Sciatic nerve (tissue), 2 donors: ENCODE measurements at regions not wholly inside any gene's neighbourhood (a gene's known extent, or its start where the extent isn't known, plus 50 kb on each side); places are given as distances from the start of the nearest gene placed in this dataset.
A peak's percentile ranks its signal among the peaks of the same experiment; 100 is the strongest.

Experiments used
- ATAC-seq: fragments of 200-7000 bp; cut with Tn5 transposase; one replicate; pipeline ENCODE4 v1.9.1; 2020; ENCODE audit warnings: mild to moderate bottlenecking, moderate library complexity
- DNase-seq: peaks from one replicate; pipeline ENCODE4 v3.0.0-alpha.2; 2020; ENCODE audit warnings: low spot score
- intact Hi-C: fragments of 100-400 bp; cut with DNase I; formaldehyde crosslinking; loops from one replicate; pipeline ENCODE4 v1.14.2; 2022
- donor health status: DM: no; HTN: no; CAD: no.
- donor health status: DM: no; HTN: no; CAD: no.

- ATAC-seq, result no peak
- intact Hi-C loops, result no loop called here
Measured at GRCh38 chr2:65850695-65851094, 418.3 kb upstream of the SPRED2 start.

GRCh38 chr2:65846989-65847678 is 414.7 kb upstream of the SPRED2 start:
- intact Hi-C loops, result no loop called here
- ATAC-seq (peak; percentile 96), DNase-seq (peak; percentile 64)

More at GRCh38 chr2:65850695-65851094, 418.3 kb upstream of the SPRED2 start:
- no peak for DNase-seq

GRCh38 chr2:65845442-65846182 is 413.2 kb upstream of the SPRED2 start:
- intact Hi-C loops, result no loop called here
- DNase-seq (no peak), ATAC-seq (no peak)

- no peak for ATAC-seq
- intact Hi-C loops, result no loop called here
- no peak for DNase-seq
Measured at GRCh38 chr2:65842104-65842503, 409.7 kb upstream of the SPRED2 start.

- DNase-seq, result no peak
Measured at GRCh38 chr2:65835975-65836549, 403.7 kb upstream of the SPRED2 start.

GRCh38 chr2:65834771-65835475 is 402.5 kb upstream of the SPRED2 start:
- DNase-seq, result no peak
- intact Hi-C loops, result no loop called here
- peak; percentile 57 for ATAC-seq

More at GRCh38 chr2:65835975-65836549, 403.7 kb upstream of the SPRED2 start:
- intact Hi-C loops, result no loop called here
- ATAC-seq, result no peak

GRCh38 chr2:65834062-65834461 is 401.7 kb upstream of the SPRED2 start:
- intact Hi-C loops, result no loop called here
- DNase-seq (no peak), ATAC-seq (no peak)

- intact Hi-C loops, result no loop called here
- no peak for ATAC-seq
- DNase-seq, result no peak
Measured at GRCh38 chr2:65831509-65831908, 399.1 kb upstream of the SPRED2 start.

GRCh38 chr2:65826567-65826966 is 394.2 kb upstream of the SPRED2 start:
- ATAC-seq (no peak), DNase-seq (no peak)
- intact Hi-C loops, result no loop called here

- ATAC-seq, result no peak
- intact Hi-C loops, result no loop called here
- no peak for DNase-seq
Measured at GRCh38 chr2:65823511-65823910, 391.1 kb upstream of the SPRED2 start.

GRCh38 chr2:65820454-65820853 is 388.1 kb upstream of the SPRED2 start:
- intact Hi-C loops, result no loop called here
- ATAC-seq (no peak), DNase-seq (no peak)

GRCh38 chr2:65819963-65820362 is 387.6 kb upstream of the SPRED2 start:
- ATAC-seq (no peak), DNase-seq (no peak)
- intact Hi-C loops, result no loop called here

GRCh38 chr2:65818873-65819451 is 386.6 kb upstream of the SPRED2 start:
- intact Hi-C loops, result no loop called here
- DNase-seq, result no peak
- no peak for ATAC-seq

- DNase-seq (no peak), ATAC-seq (no peak)
- intact Hi-C loops, result no loop called here
Measured at GRCh38 chr2:65813631-65814173, 381.3 kb upstream of the SPRED2 start.

- ATAC-seq (no peak), DNase-seq (no peak)
- intact Hi-C loops, result no loop called here
Measured at GRCh38 chr2:65812887-65813286, 380.5 kb upstream of the SPRED2 start.

- intact Hi-C loops, result no loop called here
- DNase-seq (no peak), ATAC-seq (no peak)
Measured at GRCh38 chr2:65807942-65808341, 375.5 kb upstream of the SPRED2 start.

GRCh38 chr2:65804777-65805176 is 372.4 kb upstream of the SPRED2 start:
- DNase-seq, result no peak
- intact Hi-C loops, result no loop called here
- ATAC-seq, result no peak

GRCh38 chr2:65802298-65802942 is 370.0 kb upstream of the SPRED2 start:
- DNase-seq (no peak), ATAC-seq (no peak)
- intact Hi-C loops, result no loop called here

GRCh38 chr2:65800998-65801397 is 368.6 kb upstream of the SPRED2 start:
- no peak for ATAC-seq
- DNase-seq, result no peak
- intact Hi-C loops, result no loop called here
